Right atrium auricular region (tissue), 2 donors: ENCODE measurements at regions not wholly inside any gene's neighbourhood (a gene's known extent, or its start where the extent isn't known, plus 50 kb on each side); places are given as distances from the start of the nearest gene placed in this dataset.

Experiments
- DNase-seq: peaks from one replicate; pipeline ENCODE4 v3.0.0-alpha.2; 2019; ENCODE audit warnings: low spot score
- H3K27ac ChIP-seq, 2 donors: fragments of 200-600 bp; sonication (generic); 1 replicate in 1 of 2; 2 replicates in 1 of 2; pipeline ENCODE4 v1.5.1; 2016 to 2019
- H3K27me3 ChIP-seq, 2 donors: fragments of 200-600 bp; sonication (generic); one replicate each; pipeline versions ENCODE4 v1.5.1 to v1.6.0; 2017 to 2019
- H3K36me3 ChIP-seq: fragments of 200-600 bp; sonication (generic); one replicate; pipeline ENCODE4 v1.5.1; 2016
- H3K4me1 ChIP-seq, 2 donors: fragments of 200-600 bp; sonication (generic); one replicate each; pipeline versions ENCODE4 v1.5.1 to v1.6.0; 2017 to 2019
- H3K4me3 ChIP-seq, 2 donors: fragments of 200-600 bp; sonication (generic); 1 replicate in 1 of 2; 2 replicates in 1 of 2; pipeline ENCODE4 v1.5.1; 2017 to 2019; ENCODE audit warnings: mild to moderate bottlenecking in 1 of 2, moderate library complexity in 1 of 2
- H3K9me3 ChIP-seq, 2 donors: fragments of 200-600 bp; sonication (generic); one replicate each; pipeline ENCODE4 v1.5.1; 2019
- CTCF ChIP-seq, 2 donors: fragments of 200-600 bp; sonication (generic); IDR thresholded peaks; one replicate each; pipeline ENCODE4 v1.5.1; 2019; ENCODE audit warnings: antibody characterized with exemption in 2 of 2

- no peak overlapping the region for H3K27ac ChIP-seq
- no peaks in the 10 kb centered on the region for H3K4me1 ChIP-seq
These were observed 79.6 kb upstream of the GC start for GRCh38 chr4:71863457-71863856.

GRCh38 chr4:71864380-71864779 lies 80.5 kb upstream of the GC start:
- TF ChIP-seq CTCF (IDR thresholded peaks at IDR 0.05): no peak
- Histone ChIP-seq H3K4me1 (no peaks in the 10 kb centered on the region), H3K27me3 (no peaks in the 10 kb centered on the region), H3K36me3 (no peaks in the 10 kb centered on the region), H3K4me3 (no peak overlapping the region), H3K9me3 (peaks cover 0 to 30% of the 10 kb centered on the region in 2 donors), H3K27ac (no peak overlapping the region)
- DNase-seq: no peak

More at GRCh38 chr4:71863457-71863856, 79.6 kb upstream of the GC start:
- Histone ChIP-seq H3K36me3 (no peaks in the 10 kb centered on the region), H3K4me3 (no peak overlapping the region), H3K9me3 (peaks cover 0 to 30% of the 10 kb centered on the region in 2 donors), H3K27me3 (no peaks in the 10 kb centered on the region)
- DNase-seq: no peak
- no peak for TF ChIP-seq CTCF (IDR thresholded peaks at IDR 0.05)

GRCh38 chr4:71866212-71866885 lies 82.5 kb upstream of the GC start:
- no peak for TF ChIP-seq CTCF (IDR thresholded peaks at IDR 0.05)
- DNase-seq: no peak

GRCh38 chr4:71867598-71867997 lies 83.7 kb upstream of the GC start:
- H3K9me3 ChIP-seq: peaks cover 0 to 10% of the 10 kb centered on the region in 2 donors

More at GRCh38 chr4:71866212-71866885, 82.5 kb upstream of the GC start:
- H3K36me3 ChIP-seq: no peaks in the 10 kb centered on the region
- no peak overlapping the region for H3K27ac ChIP-seq
- H3K27me3 ChIP-seq: no peaks in the 10 kb centered on the region
- H3K4me1 ChIP-seq: no peaks in the 10 kb centered on the region
- H3K4me3 ChIP-seq: no peak overlapping the region
- peaks cover 0 to 23% of the 10 kb centered on the region in 2 donors for H3K9me3 ChIP-seq

GRCh38 chr4:71870456-71870855 lies 86.6 kb upstream of the GC start:
- DNase-seq: no peak
- H3K4me1 ChIP-seq: no peaks in the 10 kb centered on the region
- no peak overlapping the region for H3K27ac ChIP-seq
- TF ChIP-seq CTCF (IDR thresholded peaks at IDR 0.05): no peak
- no peaks in the 10 kb centered on the region for H3K9me3 ChIP-seq
- no peaks in the 10 kb centered on the region for H3K36me3 ChIP-seq
- H3K27me3 ChIP-seq: no peaks in the 10 kb centered on the region
- H3K4me3 ChIP-seq: no peak overlapping the region

More at GRCh38 chr4:71867598-71867997, 83.7 kb upstream of the GC start:
- no peak overlapping the region for H3K27ac ChIP-seq
- H3K4me1 ChIP-seq: no peaks in the 10 kb centered on the region
- no peaks in the 10 kb centered on the region for H3K27me3 ChIP-seq
- no peak for TF ChIP-seq CTCF (IDR thresholded peaks at IDR 0.05)
- H3K36me3 ChIP-seq: no peaks in the 10 kb centered on the region
- no peak overlapping the region for H3K4me3 ChIP-seq
- no peak for DNase-seq

- no peak overlapping the region for H3K4me3 ChIP-seq
- no peak for DNase-seq
- H3K27me3 ChIP-seq: no peaks in the 10 kb centered on the region
- no peak for TF ChIP-seq CTCF (IDR thresholded peaks at IDR 0.05)
- H3K4me1 ChIP-seq: no peaks in the 10 kb centered on the region
- no peaks in the 10 kb centered on the region for H3K36me3 ChIP-seq
- H3K27ac ChIP-seq: no peak overlapping the region
- no peaks in the 10 kb centered on the region for H3K9me3 ChIP-seq
These were observed 88.3 kb upstream of the GC start for GRCh38 chr4:71872221-71872620.
